HG03469 (cell line): ENCODE measurements at regions not wholly inside any gene's neighbourhood (a gene's known extent, or its start where the extent isn't known, plus 50 kb on each side); places are given as distances from the start of the nearest gene placed in this dataset.
A peak's percentile ranks its signal among the peaks of the same experiment; 100 is the strongest.

Experiments
- ATAC-seq: cut with Tn5 transposase; IDR thresholded peaks from one replicate; pipeline ENCODE4 v1.9.1; 2021; ENCODE audit warnings: mild to moderate bottlenecking, moderate library complexity, moderate number of reproducible peaks; ENCODE audit not compliant: unreplicated experiment

DNA sequence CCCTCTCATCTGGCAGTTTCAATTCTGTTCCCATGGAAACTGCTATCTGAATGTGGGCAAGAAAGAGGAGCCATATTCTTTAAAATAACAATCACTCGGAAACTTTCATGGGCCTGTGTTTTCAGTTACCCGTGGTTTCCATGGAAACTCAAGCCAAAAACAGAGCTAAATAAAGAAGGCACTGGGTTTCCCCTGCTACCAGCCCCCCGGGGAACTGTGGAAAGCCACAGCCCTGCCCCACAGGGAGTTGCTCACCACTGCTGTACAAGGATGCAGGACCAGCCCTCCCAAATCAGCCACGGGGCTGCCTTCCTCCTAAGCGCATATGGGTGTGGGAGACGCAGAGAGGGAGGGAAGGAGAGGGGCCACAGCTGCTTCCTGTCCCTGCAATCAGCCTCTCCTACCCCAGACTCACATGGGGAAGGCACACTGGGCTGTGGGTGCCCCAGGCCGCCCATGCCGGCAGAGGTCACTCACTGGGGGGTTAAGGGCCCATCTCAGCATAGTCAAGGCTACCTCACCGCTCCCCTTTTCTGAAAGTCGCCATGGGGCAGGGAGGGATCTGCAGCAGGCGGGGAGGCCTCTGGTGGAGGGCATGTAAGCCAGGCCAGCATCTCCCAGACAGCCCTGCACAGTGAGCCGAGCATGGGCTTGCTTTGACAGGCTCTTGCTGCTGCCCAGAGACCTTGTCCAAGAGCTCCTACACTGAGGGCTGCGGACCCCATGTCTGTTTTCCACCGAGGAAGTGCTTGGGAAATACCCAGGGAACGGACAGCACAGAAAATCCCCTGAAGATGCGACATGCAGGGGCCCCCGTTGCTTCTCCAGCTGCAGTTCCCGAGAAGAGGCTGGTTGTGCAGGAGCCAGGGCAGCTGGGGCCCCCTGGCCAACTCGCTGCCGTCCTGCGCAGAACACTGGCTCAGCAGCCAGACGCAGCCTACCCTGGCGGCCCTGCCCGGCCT lies 157.3 kb upstream of the PPP2R2D start:
- peak; percentile 67 for ATAC-seq

DNA sequence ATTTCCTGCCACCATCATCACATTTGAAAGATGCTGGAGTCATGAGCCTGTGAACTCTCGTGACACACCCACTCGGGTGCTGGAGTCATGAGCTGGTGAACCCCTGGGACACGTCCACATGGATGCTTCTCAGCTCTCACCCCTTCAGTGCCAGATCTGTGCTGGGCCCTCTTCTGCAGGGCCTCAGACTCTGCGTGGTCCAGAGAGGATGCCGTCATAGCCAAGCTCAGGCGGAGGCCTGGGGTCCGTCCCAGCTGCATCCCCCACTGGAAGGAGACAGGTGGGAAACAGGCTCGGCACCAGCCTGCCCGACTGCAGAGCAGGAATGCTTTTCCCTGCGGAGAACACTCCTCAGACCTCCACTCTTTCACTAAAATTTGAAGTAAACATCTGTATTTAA lies 156.5 kb upstream of the PPP2R2D start:
- ATAC-seq: no peak

DNA sequence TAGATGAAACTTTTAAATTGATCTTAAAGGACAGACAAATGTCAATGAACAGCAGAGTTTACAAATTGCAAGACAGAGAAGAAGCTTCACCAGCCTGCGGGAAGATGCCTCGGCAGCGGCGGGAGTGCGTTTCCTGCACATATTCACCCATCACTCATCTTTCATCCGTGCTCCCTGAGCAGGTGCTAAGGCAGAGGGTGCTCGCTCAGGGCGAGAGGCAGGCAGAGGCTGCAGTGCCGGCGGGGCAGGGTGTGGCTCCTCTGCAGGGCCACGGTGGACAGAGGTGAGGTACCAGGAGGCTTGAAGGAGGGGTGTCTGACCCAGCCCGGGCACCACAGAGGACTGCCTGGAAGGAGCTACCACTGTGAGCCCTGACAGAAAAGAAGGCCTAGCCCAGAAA lies 155.2 kb upstream of the PPP2R2D start:
- ATAC-seq: no peak

DNA sequence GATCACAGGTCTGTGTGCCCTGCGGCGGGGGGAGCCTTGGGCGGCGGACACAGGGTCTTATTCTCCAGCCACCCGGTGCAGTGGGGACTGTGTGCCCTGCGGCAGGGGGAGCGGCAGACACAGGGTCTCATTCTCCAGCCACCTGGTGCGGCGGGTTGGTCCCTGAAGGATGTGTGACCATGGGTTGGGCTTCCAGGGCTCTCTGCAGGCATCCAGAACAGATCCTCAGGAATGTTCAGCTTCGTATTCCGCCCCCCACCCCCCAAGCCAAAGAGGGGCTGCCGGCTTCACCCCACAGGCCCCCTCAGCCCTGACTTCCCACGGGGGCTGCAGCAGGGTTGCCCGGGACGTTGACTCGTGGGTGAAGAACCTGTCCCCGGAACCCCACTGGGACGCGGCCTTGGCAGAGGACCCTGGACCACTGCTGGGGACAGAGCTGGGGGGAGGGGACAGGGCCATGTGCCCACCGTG lies 154.5 kb upstream of the PPP2R2D start:
- ATAC-seq: no peak

DNA sequence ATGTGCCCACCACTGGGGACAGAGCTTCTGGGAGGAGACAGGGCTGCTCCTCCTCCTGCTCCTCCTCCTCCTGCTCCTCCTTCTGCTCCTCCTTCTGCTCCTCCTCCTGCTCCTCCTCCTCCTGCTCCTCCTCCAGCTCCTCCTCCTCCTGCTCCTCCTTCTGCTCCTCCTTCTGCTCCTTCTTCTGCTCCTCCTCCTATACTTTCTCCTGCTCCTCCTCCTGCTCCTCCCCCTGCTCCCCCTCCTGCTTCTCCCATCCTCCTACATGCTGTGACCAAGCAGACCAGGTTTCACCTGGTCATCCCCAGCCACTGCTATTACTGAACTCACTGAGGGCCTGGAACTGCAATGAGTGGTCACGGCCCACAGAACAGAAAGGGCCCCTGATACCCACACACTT lies 154.0 kb upstream of the PPP2R2D start:
- no peak for ATAC-seq

DNA sequence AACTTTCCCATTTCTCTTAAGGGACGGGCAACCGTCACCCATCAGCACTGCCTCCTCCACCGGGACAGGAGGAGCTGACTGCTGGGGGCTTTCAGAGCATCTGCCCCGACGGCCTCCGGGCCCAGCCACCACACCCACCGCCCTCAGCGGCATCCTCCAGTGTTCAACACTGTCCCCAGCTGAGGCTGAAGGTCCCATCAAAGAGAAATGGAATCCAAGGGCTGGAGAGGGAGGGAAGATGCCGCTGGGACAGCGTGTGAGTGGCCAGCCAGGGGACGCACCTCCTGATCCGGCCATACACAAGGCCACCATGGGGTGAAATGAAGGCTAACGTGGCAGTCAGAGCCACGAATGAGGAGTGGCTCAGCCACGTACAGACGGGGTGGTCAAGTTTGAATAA lies 153.6 kb upstream of the PPP2R2D start:
- no peak for ATAC-seq

DNA sequence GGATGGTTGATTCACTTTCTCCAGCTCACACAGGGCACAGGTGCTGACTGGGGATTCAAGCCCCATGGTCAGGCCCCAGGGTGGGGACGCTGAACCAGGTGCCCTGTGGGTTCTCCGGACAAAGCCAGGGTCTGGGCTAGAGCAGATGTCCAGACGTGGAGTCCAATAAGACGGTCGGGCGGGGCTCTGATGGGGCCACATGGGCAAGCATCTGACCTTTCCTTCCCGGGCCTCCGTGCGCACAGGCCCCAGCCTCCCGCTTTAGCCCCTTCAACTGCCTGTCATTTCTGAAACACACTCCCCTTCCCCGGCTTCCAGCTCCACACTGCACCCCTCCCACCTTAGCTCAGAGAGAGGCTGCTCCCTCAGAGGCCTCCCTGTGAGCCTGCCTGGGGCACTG lies 153.0 kb upstream of the PPP2R2D start:
- ATAC-seq: no peak

DNA sequence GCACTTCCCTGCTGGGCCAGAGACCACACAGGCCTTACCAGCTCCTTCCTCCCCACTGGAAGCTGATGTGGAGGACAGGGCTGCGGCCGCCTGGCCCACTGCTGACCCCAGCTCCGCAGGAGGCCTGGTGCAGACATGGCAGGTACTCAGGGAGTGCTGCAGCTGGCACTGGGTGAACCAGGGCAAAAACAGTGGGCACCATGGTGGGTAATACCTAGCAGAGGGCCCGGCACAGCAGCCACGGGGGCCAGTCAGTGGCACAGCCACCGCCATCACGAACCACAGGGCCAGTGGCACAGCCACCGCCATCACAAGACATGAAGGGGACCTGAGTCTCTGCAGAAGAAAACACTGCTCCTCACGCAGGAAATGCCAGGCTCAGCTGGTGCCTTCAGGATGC lies 152.6 kb upstream of the PPP2R2D start:
- no peak for ATAC-seq

DNA sequence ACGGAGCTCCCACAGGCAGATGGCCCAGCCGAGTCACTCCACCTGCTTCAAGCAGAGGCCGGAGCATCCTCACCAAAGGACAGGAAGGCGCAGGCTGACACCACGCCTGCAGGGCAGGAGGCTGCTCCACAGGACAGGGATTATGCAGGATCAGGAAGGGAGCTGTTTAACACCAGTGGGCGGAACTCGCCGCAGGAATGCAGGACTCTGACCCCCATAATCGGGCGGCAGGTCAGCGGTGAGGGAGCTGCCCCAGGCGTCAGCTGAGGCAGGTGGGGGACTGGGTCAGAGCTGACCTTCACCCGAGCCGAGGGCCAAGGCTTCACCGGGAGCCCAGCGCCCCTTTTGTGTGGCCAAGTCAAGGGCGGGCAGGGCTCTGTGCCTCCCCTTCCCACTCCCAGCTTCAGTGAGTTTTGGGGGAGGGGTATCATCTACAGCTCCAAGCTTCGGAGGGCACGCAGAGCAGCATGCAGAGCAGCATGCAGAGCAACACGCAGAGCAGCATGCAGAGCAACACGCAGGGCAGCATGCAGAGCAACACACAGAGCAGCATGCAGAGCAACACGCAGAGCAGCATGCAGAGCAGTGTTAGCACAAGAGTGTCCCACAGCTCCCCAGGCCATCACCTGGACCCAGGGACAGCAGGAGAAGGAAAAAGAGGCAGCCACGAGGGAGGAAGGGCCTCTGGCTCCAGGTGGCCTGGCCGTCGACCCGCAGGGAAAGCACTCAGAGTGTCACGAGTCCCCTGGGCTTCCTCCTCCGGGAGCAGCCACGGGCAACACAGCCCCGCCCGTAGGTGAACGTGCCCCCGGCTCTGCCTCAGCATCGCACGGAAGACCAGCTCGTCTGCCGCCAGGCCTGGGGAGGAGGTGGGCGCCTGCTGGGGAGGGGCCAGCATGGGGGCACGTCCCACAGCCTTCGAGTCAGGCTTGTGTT lies 151.7 kb upstream of the PPP2R2D start:
- no peak for ATAC-seq

DNA sequence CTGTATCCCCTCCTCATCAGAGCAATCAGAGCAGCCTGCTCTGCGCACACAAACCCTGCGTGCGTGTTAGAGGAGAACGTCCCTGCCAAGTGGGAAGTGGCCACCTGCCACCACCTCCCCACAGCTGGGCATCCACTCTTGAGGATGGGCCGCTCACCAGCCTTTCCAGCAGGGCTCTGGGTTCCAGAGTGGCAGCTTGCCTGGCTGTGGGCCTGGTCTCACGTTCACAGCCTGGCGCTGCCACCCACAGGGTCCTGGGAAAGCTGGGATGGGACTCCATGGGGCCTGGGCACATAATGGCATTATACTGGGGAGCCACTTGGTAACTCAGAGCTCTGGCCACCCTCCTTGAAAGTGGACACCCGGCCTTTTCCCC lies 151.1 kb upstream of the PPP2R2D start:
- no peak for ATAC-seq

DNA sequence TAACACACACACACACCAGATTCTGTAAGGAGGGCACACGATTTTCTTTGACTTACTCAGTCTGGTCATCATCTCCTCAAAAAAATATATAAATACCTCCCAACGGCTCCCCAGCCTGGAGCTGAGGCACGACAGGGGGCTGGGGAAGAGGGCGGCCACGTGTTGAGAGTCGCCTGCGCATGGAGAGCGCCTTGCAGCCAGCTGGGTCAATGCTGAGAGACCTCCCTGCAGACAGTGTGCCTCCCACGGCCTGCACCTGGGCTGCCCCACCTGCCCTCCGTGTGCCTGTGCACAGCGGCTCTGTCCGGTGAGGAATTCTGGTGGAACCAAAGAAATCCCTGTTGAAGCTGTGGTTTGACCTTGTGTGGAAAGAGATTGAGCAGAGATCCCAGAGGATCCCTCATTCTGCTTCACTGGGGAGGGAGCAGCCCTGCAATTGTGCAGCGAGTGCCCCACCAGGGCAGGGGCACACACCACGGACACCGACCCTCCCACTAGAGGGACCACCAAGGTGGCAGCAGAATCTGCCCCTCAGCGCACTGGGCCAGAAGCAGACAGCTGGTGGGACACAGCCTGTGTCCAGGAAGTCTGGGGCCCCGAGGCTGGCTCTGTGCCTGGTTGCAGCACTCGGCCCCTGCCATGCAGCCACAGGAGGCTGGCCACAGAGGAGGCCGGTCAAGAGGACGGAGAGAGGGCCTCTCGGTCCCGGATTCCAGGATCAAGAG lies 150.5 kb upstream of the PPP2R2D start:
- ATAC-seq: no peak

DNA sequence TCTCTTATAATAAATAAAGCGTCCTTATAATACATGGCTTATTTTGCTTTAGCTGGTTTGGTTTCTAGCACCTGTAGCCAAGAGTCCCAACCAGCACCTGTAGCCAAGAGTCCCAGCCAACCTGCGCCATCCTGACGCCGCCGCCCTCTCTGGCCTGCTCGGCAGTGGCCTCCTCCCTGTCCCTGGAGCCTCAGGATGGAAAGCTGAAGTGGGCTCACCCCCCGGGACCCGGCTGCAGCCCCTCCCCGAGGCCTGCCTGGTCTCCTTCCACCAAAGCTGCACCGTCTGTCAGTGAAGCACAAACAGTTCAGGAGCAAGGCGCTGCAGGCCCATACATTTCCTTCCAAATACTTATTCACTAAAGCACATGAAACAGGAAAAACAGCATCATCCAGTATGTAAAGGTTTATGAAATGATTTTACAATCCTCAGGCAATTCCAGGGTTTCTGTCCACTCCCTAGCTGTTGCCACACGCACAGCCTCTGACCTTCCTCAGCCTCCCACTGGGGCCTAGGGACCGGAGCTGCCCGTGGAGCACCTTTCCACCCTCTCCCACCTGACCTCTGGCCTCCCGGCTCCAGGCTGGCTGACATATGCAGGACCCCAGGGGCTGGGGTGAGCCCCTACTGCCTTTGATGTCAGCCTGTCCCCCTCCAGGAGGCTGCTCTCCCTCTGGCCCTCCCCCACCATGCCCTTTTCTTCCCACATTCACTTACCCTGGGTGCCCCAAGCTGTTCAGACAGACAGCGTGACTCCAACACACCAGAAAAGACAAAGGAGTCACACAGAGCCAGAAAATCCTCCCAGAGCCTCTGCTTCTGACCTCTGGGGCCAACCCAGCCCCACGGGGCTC lies 149.6 kb upstream of the PPP2R2D start:
- ATAC-seq: no peak

DNA sequence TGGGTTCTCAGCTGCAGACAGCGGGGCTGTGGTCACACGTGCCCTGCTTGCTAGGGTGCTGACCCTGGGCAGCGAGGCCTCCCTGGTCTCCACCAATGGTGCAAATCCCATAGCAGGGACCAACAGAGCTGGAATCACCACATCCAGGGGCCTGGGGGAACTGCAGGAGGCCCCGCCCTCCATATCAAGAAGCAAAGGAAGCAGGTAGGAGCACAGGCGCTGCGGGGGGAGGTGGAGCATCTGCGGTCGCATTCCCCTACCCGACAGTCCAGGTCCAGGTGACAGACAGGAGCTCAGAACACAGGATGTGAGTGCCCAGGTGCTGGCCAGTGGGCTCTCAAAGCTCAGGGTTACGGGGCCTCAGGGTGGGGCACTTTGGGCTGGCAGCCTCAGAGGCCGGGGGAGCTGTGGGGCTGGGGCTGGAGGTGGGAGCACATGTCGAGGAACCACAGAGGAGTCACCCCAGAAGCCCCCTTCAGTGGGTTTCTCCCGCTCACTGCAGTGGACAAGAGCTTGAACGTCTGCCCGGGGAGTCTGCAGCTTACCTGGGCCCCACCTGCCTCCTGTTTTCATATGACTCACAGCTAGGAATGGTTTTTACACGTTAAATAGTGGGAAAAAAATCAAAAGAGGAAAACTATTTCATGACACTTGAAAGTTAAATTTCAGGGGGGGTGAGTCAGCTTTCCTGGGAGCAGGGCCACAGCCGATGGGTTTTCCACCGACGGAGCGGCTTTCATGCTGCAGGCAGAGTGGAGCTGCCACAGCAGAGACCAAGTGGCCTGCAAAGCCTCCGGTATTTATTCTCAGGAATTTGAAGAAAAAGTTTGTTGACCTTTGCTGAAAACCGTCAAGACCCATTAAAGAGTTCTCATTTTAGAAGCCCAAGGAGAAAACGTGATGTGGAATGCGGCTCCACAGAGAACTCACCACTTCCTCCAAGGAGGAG lies 148.7 kb upstream of the PPP2R2D start:
- no peak for ATAC-seq

DNA sequence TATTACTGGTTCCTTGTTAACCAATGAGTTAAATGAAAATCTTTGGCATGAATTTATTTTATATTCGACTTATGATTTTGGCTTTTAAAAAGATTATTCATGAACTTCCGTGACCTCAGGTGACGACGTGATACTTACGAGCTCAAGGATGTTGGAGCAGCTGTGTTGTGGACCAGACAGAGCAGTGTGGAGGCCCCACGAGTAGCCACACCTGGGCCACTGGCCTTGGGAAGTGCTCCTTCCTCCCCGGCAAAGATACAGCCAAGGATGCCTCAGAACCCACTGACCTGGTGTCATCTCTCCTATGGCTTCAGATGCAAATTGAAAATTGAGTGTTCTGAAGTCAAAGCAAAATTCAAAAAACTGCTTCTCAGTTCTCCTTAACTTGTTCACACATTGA lies 147.5 kb upstream of the PPP2R2D start:
- ATAC-seq: no peak

DNA sequence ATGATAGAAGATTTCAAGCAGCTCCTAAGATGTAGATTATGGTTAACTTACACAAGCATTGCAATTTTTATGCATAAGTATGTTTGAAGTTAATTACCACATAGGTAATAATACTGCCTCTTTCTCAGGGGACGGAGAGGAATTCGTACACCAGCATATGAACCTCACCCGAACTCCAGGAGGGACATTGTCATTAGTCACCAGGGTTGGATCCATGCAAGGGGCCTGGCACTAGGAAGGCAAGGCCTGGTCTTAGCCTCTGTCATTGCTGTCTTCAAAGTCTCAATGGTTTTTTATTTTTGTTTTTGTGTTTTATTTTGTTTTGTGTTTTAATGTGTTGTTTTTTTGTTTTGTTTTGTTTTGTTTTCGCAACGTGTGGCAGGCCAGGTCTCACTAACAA lies 145.6 kb upstream of the PPP2R2D start:
- ATAC-seq: no peak

DNA sequence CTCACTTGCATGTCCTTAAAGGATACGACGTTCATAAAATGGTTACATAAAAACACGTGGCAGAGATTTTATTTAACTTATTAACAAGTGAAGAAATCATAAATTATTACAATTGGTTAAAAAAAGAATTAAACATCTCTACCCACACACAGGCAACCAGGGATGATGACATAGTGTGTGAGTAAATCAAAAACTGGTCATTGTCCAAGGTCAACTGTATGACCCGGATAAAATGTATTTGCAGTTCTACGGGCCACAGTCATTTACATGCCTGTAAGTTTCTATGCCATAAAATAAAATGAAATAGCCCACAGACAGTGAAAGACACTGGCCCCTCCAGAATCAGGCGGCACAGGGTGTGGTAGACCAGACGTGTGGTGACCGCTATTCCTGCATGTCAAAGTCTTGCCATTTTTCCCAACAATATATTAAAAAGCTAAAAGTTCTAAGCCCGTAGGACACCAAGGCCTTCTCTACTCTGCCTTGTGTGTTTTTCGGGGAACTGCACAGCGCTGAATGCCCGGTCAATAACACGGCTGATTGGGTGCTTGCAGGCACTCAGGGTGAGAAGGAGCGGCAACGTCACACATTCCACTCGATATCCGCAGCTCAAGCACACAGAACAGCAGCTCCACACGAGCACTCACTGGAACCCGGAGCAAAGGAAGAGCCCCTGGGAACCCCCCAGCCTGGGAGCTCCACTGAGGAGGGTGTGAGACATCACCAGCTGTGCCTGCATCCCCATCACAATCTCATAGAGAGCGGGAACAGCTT lies 143.3 kb upstream of the PPP2R2D start:
- no peak for ATAC-seq

DNA sequence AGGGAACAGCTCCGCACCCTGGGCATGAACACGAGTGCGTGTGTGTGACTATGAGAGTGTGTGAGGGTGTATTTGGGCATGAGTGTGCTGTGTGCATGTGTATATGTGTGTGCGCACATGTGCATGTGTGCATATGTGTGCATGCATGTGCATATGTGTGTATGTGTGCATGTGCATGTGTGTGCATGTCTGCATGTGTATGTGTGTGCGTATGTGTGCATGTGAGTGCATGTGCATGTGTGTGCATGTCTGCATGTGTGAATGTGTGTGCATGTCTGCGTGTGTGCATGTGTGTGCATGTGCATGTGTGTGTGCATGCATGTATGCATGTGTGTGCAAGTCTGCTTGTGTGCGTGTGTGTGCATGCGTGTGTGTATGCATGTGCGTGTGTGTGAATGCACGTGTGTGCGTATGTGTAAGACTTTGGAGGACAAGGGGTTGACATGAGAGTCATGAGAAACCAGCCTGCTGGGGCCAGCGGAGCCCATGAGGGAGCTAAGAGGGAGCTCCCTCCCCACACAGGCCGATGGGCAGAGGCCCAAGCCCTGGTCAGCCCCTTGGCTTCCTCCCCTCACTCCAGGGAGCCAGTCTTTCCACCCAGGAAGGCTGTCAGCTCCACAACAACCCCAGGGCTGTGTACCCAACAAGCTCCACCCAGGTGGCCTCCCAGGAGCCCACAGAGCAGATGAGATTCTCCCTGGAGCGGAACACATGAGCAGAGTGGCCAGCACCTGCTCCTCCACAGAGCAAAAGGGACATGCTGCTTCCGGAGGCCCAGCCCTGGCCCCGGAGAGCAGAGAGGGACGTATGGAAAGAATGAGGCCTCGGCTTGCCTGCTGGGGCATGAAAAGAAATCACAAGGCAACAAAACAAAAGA lies 142.5 kb upstream of the PPP2R2D start:
- no peak for ATAC-seq
